Esophagus muscularis mucosa (tissue), 4 donors: ENCODE measurements at regions not wholly inside any gene's neighbourhood (a gene's known extent, or its start where the extent isn't known, plus 50 kb on each side); places are given as distances from the start of the nearest gene placed in this dataset.

Experiments
- DNase-seq: peaks from one replicate; pipeline ENCODE4 v3.0.0-alpha.2; 2017; ENCODE audit errors: extremely low spot score
- H3K27ac ChIP-seq, 4 donors: fragments of 200-600 bp; sonication (generic); replicated peaks in 1 of 4; 1 replicate in 3 of 4; 2 replicates in 1 of 4; pipeline ENCODE4 v1.5.1; 2016 to 2019; ENCODE audit warnings: mild to moderate bottlenecking in 1 of 4
- H3K27me3 ChIP-seq, 4 donors: fragments of 200-600 bp; sonication (generic); one replicate each; pipeline versions ENCODE4 v1.5.1 to v1.6.0; 2016 to 2019
- H3K36me3 ChIP-seq, 4 donors: fragments of 200-600 bp; sonication (generic); one replicate each; pipeline ENCODE4 v1.5.1; 2016 to 2019
- H3K4me1 ChIP-seq, 4 donors: fragments of 200-600 bp; sonication (generic); one replicate each; pipeline ENCODE4 v1.5.1; 2016 to 2019
- H3K4me3 ChIP-seq, 4 donors: fragments of 200-600 bp; sonication (generic); 1 replicate in 2 of 4; 2 replicates in 2 of 4; pipeline ENCODE4 v1.5.1; 2016 to 2019; ENCODE audit warnings: mild to moderate bottlenecking in 4 of 4, moderate library complexity in 1 of 4
- H3K9me3 ChIP-seq, 4 donors: fragments of 200-600 bp; sonication (generic); 1 replicate in 3 of 4; 2 replicates in 1 of 4; pipeline ENCODE4 v1.5.1; 2016 to 2019
- EP300 ChIP-seq: sonication (generic); formaldehyde crosslinking; IDR thresholded peaks from one replicate; pipeline ENCODE4 v1.6.1; 2017; ENCODE audit warnings: antibody characterized with exemption
- POLR2A ChIP-seq: fragments of 450-650 bp; IDR thresholded peaks from one replicate; pipeline ENCODE4 v1.6.1; 2017; ENCODE audit warnings: antibody characterized with exemption, moderate library complexity, mild to moderate bottlenecking, low read depth
- POLR2AphosphoS5 ChIP-seq, 2 donors: sonication (generic); formaldehyde crosslinking; IDR thresholded peaks; one replicate each; pipeline ENCODE4 v1.6.1; 2017; ENCODE audit warnings: antibody characterized with exemption in 2 of 2
- WGBS: methylation state at CpG from one replicate; pipeline ENCODE4 v1.1.5; 2018; 5-methylcytosine and 5-hydroxymethylcytosine counted together
- intact Hi-C: fragments of 100-400 bp; cut with DNase I; formaldehyde crosslinking; loops from one replicate; pipeline ENCODE4 v1.15.1; 2023
- TF ChIP-seq, protein P1 (sequence below), 3 experiments: fragments of 200-600 bp in 2 of 3; fragments of 450-650 bp in 1 of 3; sonication (generic) in 2 of 3; IDR thresholded peaks; one replicate each; pipeline ENCODE4 v1.5.1; 2017 to 2019; ENCODE audit warnings: antibody characterized with exemption in 3 of 3, mild to moderate bottlenecking in 2 of 3, moderate library complexity in 1 of 3

DNA sequence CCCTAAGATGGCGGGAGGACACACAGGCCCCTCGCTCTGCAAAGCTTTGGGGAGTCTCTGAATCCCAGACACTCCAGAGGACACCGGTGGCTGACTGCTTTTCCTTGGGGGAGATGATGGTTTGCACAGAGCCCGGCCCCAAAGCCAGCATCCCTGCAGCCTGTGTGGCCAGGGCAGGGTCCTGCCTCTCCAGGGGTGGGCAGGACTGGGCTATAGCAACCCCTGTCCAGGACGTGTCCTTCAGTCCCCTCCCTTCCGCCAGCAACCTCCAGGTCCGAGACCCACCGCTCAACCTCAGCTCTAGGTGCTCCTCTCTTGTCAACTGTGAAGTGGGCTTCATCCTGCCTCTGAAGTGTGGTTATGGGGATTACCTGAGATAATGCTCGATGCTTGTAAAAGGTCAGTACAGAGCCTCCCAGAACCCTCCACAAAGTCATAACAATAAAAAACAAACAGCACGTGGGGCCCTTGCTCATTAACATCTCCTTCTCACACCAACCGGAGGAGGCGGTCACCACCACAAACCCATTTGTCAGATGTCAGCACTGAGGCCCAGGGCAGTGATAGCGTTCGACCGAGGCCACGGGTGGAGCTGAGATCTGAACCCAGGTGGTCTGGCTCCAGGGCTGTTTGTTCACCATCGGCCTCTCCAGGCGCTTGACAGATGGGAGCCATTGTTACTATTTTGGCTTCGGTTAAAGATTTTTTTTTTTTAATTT, 304.8 kb downstream of the IRF8 start:
- Histone ChIP-seq H3K9me3 (no peaks in the 10 kb centered on the region), H3K27ac (no peak overlapping the region), H3K4me1 (peaks cover 0 to 35% (median 31%) of the 10 kb centered on the region in 4 donors), H3K27me3 (peaks cover 0 to 1% (median 0%) of the 10 kb centered on the region in 4 donors), H3K4me3 (no peak overlapping the region), H3K36me3 (no peaks in the 10 kb centered on the region)
- intact Hi-C loops, result no loop called here
- TF ChIP-seq POLR2AphosphoS5 (IDR thresholded peaks at IDR 0.05), result no peak
- TF ChIP-seq EP300, result no peak
- TF ChIP-seq, protein P1, sequence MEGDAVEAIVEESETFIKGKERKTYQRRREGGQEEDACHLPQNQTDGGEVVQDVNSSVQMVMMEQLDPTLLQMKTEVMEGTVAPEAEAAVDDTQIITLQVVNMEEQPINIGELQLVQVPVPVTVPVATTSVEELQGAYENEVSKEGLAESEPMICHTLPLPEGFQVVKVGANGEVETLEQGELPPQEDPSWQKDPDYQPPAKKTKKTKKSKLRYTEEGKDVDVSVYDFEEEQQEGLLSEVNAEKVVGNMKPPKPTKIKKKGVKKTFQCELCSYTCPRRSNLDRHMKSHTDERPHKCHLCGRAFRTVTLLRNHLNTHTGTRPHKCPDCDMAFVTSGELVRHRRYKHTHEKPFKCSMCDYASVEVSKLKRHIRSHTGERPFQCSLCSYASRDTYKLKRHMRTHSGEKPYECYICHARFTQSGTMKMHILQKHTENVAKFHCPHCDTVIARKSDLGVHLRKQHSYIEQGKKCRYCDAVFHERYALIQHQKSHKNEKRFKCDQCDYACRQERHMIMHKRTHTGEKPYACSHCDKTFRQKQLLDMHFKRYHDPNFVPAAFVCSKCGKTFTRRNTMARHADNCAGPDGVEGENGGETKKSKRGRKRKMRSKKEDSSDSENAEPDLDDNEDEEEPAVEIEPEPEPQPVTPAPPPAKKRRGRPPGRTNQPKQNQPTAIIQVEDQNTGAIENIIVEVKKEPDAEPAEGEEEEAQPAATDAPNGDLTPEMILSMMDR (IDR thresholded peaks at IDR 0.05), result no peak
- TF ChIP-seq POLR2A, result no peak
- 80% methylated on average over 18 of the region's 19 CpGs for WGBS
- DNase-seq, result no peak

GRCh38 chr16:86205521-86206245, 304.6 kb upstream of the FOXF1 start:
- TF ChIP-seq POLR2AphosphoS5 (IDR thresholded peaks at IDR 0.05), result no peak
- TF ChIP-seq POLR2A, result no peak
- TF ChIP-seq, protein P1 (IDR thresholded peaks at IDR 0.05), result no peak
- TF ChIP-seq EP300, result no peak
- intact Hi-C loops, result no loop called here
- WGBS, result 82% methylated on average over 16 of the region's 16 CpGs
- Histone ChIP-seq H3K4me1 (peaks cover 0 to 21% (median 17%) of the 10 kb centered on the region in 4 donors), H3K27me3 (no peaks in the 10 kb centered on the region), H3K36me3 (no peaks in the 10 kb centered on the region), H3K4me3 (no peak overlapping the region), H3K27ac (no peak overlapping the region), H3K9me3 (no peaks in the 10 kb centered on the region)
- no peak for DNase-seq

GRCh38 chr16:86207350-86207749, 303.0 kb upstream of the FOXF1 start:
- H3K4me1 ChIP-seq, result peaks cover 0 to 14% (median 3%) of the 10 kb centered on the region in 4 donors
- 77% methylated on average over 1 of the region's 5 CpGs for WGBS
- no peaks in the 10 kb centered on the region for H3K36me3 ChIP-seq
- intact Hi-C loops, result no loop called here
- no peak overlapping the region for H3K27ac ChIP-seq
- no peak overlapping the region for H3K4me3 ChIP-seq
- no peak for DNase-seq
- H3K9me3 ChIP-seq, result no peaks in the 10 kb centered on the region
- no peaks in the 10 kb centered on the region for H3K27me3 ChIP-seq
- TF ChIP-seq POLR2A (no peak), EP300 (no peak), POLR2AphosphoS5 (IDR thresholded peaks at IDR 0.05) (no peak)
- TF ChIP-seq, protein P1 (IDR thresholded peaks at IDR 0.05), result no peak

GRCh38 chr16:86209202-86209601, 301.1 kb upstream of the FOXF1 start:
- intact Hi-C loops, result no loop called here
- Histone ChIP-seq H3K4me3 (no peak overlapping the region), H3K4me1 (peaks cover 4 to 32% (median 18%) of the 10 kb centered on the region in 4 donors), H3K27ac (no peak overlapping the region), H3K9me3 (no peaks in the 10 kb centered on the region), H3K36me3 (no peaks in the 10 kb centered on the region), H3K27me3 (no peaks in the 10 kb centered on the region)
- no peak for DNase-seq
- no peak for TF ChIP-seq EP300
- no peak for TF ChIP-seq POLR2AphosphoS5 (IDR thresholded peaks at IDR 0.05)
- TF ChIP-seq, protein P1 (IDR thresholded peaks at IDR 0.05), result no peak
- TF ChIP-seq POLR2A, result no peak
- WGBS, result 58% methylated on average over 2 of the region's 2 CpGs
